SU-DHL-6 (cell line): ENCODE measurements at regions not wholly inside any gene's neighbourhood (a gene's known extent, or its start where the extent isn't known, plus 50 kb on each side); places are given as distances from the start of the nearest gene placed in this dataset.

Experiments used
- H2AFZ ChIP-seq: fragments of 200-600 bp; sonication (generic); 2 replicates; pipeline ENCODE4 v1.6.1; 2014; ENCODE audit warnings: low read depth, mild to moderate bottlenecking, moderate library complexity, mixed read lengths, antibody characterized with exemption, low read length; ENCODE audit not compliant: severe bottlenecking
- H3F3A ChIP-seq: fragments of 200-600 bp; shearing (Covaris generic); 2 replicates; pipeline ENCODE4 v1.6.0; 2016; ENCODE audit warnings: antibody characterized with exemption, mild to moderate bottlenecking; ENCODE audit not compliant: insufficient read depth
- H3K27ac ChIP-seq: fragments of 200-600 bp; sonication (generic); 2 replicates; pipeline ENCODE4 v1.5.1; 2016; ENCODE audit warnings: low read depth, mild to moderate bottlenecking, low read length, moderate library complexity, mixed read lengths
- H3K27me3 ChIP-seq: fragments of 200-600 bp; sonication (generic), shearing (Covaris generic); 2 replicates; pipeline ENCODE4 v1.6.0; 2014; ENCODE audit warnings: mild to moderate bottlenecking, low read length
- H3K36me3 ChIP-seq: fragments of 200-600 bp; sonication (generic); 2 replicates; pipeline ENCODE4 v1.6.1; 2014; ENCODE audit warnings: mild to moderate bottlenecking, low read length, mixed read lengths
- H3K4me2 ChIP-seq: fragments of 300-600, 200-600 bp; shearing (Covaris generic), sonication (generic); 2 replicates; pipeline ENCODE4 v1.6.0; 2014; ENCODE audit warnings: low read length, low read depth, mild to moderate bottlenecking; ENCODE audit not compliant: poor library complexity, severe bottlenecking
- H3K4me3 ChIP-seq: fragments of 200-600 bp; sonication (generic); 2 replicates; pipeline ENCODE4 v1.5.1; 2014; ENCODE audit warnings: antibody characterized with exemption, low read length, mild to moderate bottlenecking, mixed read lengths; ENCODE audit not compliant: insufficient read depth, poor library complexity, severe bottlenecking
- H3K79me2 ChIP-seq: fragments of 200-600 bp; sonication (generic); 2 replicates; pipeline ENCODE4 v1.6.1; 2014; ENCODE audit warnings: mild to moderate bottlenecking, low read length, moderate library complexity; ENCODE audit not compliant: insufficient read depth
- H3K9ac ChIP-seq: fragments of 200-600 bp; sonication (generic); 2 replicates; pipeline ENCODE4 v1.7.0; 2014; ENCODE audit warnings: mild to moderate bottlenecking, low read length
- H3K9me2 ChIP-seq: fragments of 200-600 bp; sonication (generic); replicated peaks from 2 replicates; pipeline ENCODE4 v1.6.1; 2014; ENCODE audit warnings: low read length; ENCODE audit not compliant: insufficient read depth
- H3K9me3 ChIP-seq: fragments of 200-600 bp; sonication (generic); 2 replicates; pipeline ENCODE4 v1.6.1; 2014; ENCODE audit warnings: low read length, mixed read lengths; ENCODE audit not compliant: insufficient read depth
- H4K20me1 ChIP-seq: fragments of 200-600 bp; sonication (generic); 2 replicates; pipeline ENCODE4 v1.6.1; 2014; ENCODE audit warnings: low read depth, mild to moderate bottlenecking, antibody characterized with exemption, low read length, moderate library complexity, mixed read lengths
- CTCF ChIP-seq: fragments of 200-600 bp; sonication (generic); IDR thresholded peaks from one replicate; pipeline ENCODE4 v1.5.1; 2017; ENCODE audit warnings: antibody characterized with exemption, mild to moderate bottlenecking, low read length, moderate library complexity; ENCODE audit not compliant: insufficient read depth, poor library complexity, severe bottlenecking
- EZH2phosphoT487 ChIP-seq: fragments of 200-600 bp; sonication (generic), shearing (Covaris generic); conservative IDR thresholded peaks from 2 replicates; pipeline ENCODE4 v1.6.1; 2018; ENCODE audit warnings: mild to moderate bottlenecking, antibody characterized with exemption, low read length, moderate library complexity, mixed read lengths

DNA sequence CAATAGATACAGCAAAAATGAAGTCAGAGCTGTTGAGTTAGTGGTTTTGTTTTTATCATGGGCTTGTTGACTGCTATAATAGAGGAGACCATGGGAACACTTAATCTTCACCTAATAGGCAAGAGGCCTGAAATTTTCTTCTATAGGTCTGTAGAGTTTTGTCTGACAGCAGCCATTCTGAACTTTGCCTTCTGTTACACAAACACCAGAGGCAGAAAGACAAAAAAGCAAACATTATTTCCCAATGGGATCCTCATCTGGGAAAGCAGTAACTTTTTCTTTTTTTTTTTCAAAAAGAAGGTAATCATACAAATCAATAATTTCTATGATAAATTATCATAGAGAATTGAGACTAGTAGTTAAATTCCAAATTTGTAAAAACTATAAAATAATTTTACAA is 494.1 kb downstream of the TOX3 start:
- Histone ChIP-seq H3K79me2 (no peaks in the 10 kb centered on the region), H3K36me3 (no peaks in the 10 kb centered on the region)
- TF ChIP-seq EZH2phosphoT487: no peak

DNA sequence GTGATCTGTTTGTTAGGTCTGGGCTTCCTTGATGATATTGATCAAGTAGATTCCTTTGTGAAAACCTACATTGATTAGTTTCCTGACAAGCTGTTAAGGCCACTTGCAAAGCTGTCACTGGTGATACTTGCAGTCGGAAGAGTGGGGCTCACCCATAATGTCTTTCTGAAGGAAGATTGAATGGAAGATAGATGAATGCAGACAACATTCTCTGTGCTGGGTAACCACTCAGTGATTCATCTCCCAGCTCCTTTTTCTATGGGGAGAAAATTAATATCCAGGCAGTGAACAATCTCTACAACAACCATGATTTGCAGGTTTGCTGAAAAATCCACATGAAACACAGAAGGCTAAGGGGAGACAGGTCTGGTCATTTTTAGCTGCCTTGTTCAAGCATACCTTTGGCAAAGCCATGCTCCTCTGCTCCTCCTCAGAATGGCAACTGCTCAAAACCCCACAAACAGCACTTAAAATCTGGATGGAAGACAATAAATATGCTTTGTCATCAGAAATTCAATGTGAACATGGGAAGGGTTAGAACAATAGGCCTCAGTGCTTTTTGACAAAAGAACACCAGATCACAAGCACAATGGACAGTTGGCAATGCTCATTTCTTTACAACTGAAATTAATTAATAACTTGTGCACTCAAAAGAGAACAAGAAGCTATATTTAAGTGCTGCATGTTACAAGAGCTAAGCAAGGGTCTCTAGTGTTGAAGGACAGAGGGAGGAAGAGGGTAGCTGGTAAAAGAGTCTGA is 495.4 kb downstream of the TOX3 start:
- Histone ChIP-seq H3K9me3 (no peaks in the 10 kb centered on the region), H3F3A (no peaks in the 10 kb centered on the region), H3K27ac (no peak overlapping the region), H3K9me2 (no peaks in the 10 kb centered on the region), H2AFZ (no peak overlapping the region), H3K9ac (no peak overlapping the region), H3K79me2 (no peaks in the 10 kb centered on the region), H3K27me3 (no peaks in the 10 kb centered on the region), H3K36me3 (no peaks in the 10 kb centered on the region), H3K4me2 (no peak overlapping the region), H4K20me1 (no peaks in the 10 kb centered on the region), H3K4me3 (no peak overlapping the region)
- TF ChIP-seq CTCF (no peak), EZH2phosphoT487 (no peak)

More for the DNA sequence above, 494.1 kb downstream of the TOX3 start:
- Histone ChIP-seq H2AFZ (no peak overlapping the region), H3K4me3 (no peak overlapping the region), H4K20me1 (no peaks in the 10 kb centered on the region), H3F3A (no peaks in the 10 kb centered on the region), H3K9ac (no peak overlapping the region), H3K4me2 (no peak overlapping the region), H3K9me2 (no peaks in the 10 kb centered on the region), H3K27ac (no peak overlapping the region), H3K9me3 (no peaks in the 10 kb centered on the region), H3K27me3 (no peaks in the 10 kb centered on the region)

DNA sequence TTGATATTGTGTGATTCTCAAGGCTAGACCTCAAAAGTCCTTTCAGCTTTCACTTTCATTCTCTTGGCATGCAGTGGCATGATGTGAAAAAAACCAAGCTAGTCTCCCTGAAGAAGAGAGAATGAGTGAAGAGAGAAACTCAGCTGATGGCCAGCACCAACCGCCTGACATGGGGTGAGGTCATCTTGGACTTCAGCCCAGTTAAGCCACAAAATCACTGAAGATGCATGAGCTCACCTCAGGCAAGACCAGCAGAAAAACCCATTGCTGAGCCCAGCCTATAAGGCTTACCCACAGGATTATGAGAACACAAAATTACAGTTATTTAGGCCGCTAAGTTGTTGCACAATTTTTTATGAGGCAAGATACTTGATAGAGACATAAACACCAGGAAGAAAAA is 496.5 kb downstream of the TOX3 start:
- no peaks in the 10 kb centered on the region for H3K9me3 ChIP-seq
- no peaks in the 10 kb centered on the region for H3K27me3 ChIP-seq
- H3K4me3 ChIP-seq: no peak overlapping the region
- H3K79me2 ChIP-seq: no peaks in the 10 kb centered on the region
- TF ChIP-seq EZH2phosphoT487: no peak
- TF ChIP-seq CTCF: no peak
- no peaks in the 10 kb centered on the region for H4K20me1 ChIP-seq
- H3K4me2 ChIP-seq: no peak overlapping the region
- no peak overlapping the region for H3K9ac ChIP-seq
- H3K36me3 ChIP-seq: no peaks in the 10 kb centered on the region
- H3K27ac ChIP-seq: no peak overlapping the region
- H3F3A ChIP-seq: no peaks in the 10 kb centered on the region
- H3K9me2 ChIP-seq: no peaks in the 10 kb centered on the region
- H2AFZ ChIP-seq: no peak overlapping the region

DNA sequence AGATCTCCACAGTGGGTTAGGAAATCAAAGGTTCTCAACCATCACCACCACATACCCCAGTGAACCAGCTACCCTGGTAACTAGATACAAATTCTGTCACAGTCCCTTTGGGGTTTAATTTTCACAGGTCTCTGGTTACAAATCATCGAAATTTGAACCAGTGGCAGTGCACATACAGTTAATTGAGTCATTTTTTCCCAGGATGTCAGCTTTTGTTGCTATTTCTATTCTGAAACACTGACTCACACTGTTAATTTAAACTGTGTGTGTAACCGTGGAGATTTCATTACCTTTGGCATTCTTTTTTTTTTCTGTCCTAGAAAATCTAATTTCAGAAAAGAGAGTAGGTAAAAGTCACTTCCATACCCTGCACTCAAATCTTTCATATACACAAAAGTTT is 511.5 kb downstream of the TOX3 start:
- H3K36me3 ChIP-seq: no peaks in the 10 kb centered on the region
- no peak overlapping the region for H3K27ac ChIP-seq
- no peaks in the 10 kb centered on the region for H3K9me3 ChIP-seq
- H3K4me2 ChIP-seq: no peak overlapping the region
- no peaks in the 10 kb centered on the region for H3K9me2 ChIP-seq
- no peak overlapping the region for H3K9ac ChIP-seq
- H3K79me2 ChIP-seq: no peaks in the 10 kb centered on the region
- H3K4me3 ChIP-seq: no peak overlapping the region
- no peaks in the 10 kb centered on the region for H3K27me3 ChIP-seq
- no peaks in the 10 kb centered on the region for H3F3A ChIP-seq
- H2AFZ ChIP-seq: no peak overlapping the region
- no peak for TF ChIP-seq EZH2phosphoT487
- no peak for TF ChIP-seq CTCF
- no peaks in the 10 kb centered on the region for H4K20me1 ChIP-seq
